CD14-positive monocyte (primary cell): ENCODE measurements at regions not wholly inside any gene's neighbourhood (a gene's known extent, or its start where the extent isn't known, plus 50 kb on each side); places are given as distances from the start of the nearest gene placed in this dataset.

Experiments
- DNase-seq, 3 donors: peaks; one replicate each; pipeline ENCODE4 v3.0.0-alpha.2; 2011 to 2022
- H2AFZ ChIP-seq: 2 replicates; pipeline ENCODE4 v1.6.0; 2012; ENCODE audit warnings: mild to moderate bottlenecking, low read depth, low read length, inconsistent platforms; ENCODE audit not compliant: insufficient read depth, poor library complexity, severe bottlenecking
- H3K27ac ChIP-seq, 2 donors: 1 replicate in 1 of 2; 2 replicates in 1 of 2; pipeline ENCODE4 v1.5.1; 2012 to 2013; ENCODE audit warnings: low read length in 2 of 2, control low read depth in 1 of 2, inconsistent platforms in 1 of 2, low read depth in 1 of 2, mild to moderate bottlenecking in 1 of 2
- H3K27me3 ChIP-seq, 2 donors: one replicate each; pipeline versions ENCODE4 v1.6.0 to v1.6.1; 2011 to 2013; ENCODE audit warnings: low read length in 2 of 2; ENCODE audit not compliant: control insufficient read depth in 2 of 2, insufficient read depth in 2 of 2
- H3K36me3 ChIP-seq, 2 donors: replicated peaks in 1 of 2; 1 replicate in 1 of 2; 2 replicates in 1 of 2; pipeline versions ENCODE4 v1.5.1 to v1.6.1; 2012 to 2013; ENCODE audit warnings: low read length in 2 of 2, control low read depth in 1 of 2, inconsistent platforms in 1 of 2, mild to moderate bottlenecking in 1 of 2; ENCODE audit not compliant: insufficient read depth in 2 of 2, control insufficient read depth in 1 of 2
- H3K4me1 ChIP-seq, 2 donors: 1 replicate in 1 of 2; 2 replicates in 1 of 2; pipeline versions ENCODE4 v1.5.1 to v1.6.1; 2012 to 2013; ENCODE audit warnings: low read length in 2 of 2, control low read depth in 1 of 2, inconsistent platforms in 1 of 2, mild to moderate bottlenecking in 1 of 2, moderate library complexity in 1 of 2; ENCODE audit not compliant: insufficient read depth in 2 of 2, control insufficient read depth in 1 of 2
- H3K4me2 ChIP-seq: replicated peaks from 2 replicates; pipeline ENCODE3; 2012; ENCODE audit warnings: low read length, moderate library complexity, mild to moderate bottlenecking; ENCODE audit not compliant: poor library complexity, severe bottlenecking; ENCODE audit errors: extremely low read depth
- H3K4me3 ChIP-seq, 3 experiments: fragments of 200-600 bp in 1 of 3; sonication (generic) in 1 of 3; replicated peaks in 1 of 3; 1 replicate in 2 of 3; 2 replicates in 1 of 3; pipeline ENCODE4 v1.5.1; 2011 to 2013; ENCODE audit warnings: low read length in 3 of 3, mild to moderate bottlenecking in 3 of 3, control low read depth in 2 of 3, low read depth in 2 of 3, inconsistent platforms in 1 of 3, moderate library complexity in 1 of 3
- H3K79me2 ChIP-seq: 2 replicates; pipeline ENCODE4 v1.6.0; 2012; ENCODE audit warnings: mild to moderate bottlenecking, control low read depth, inconsistent platforms, low read length, moderate library complexity; ENCODE audit not compliant: insufficient read depth
- H3K9ac ChIP-seq: 2 replicates; pipeline ENCODE4 v1.6.0; 2017; ENCODE audit warnings: low read length, mild to moderate bottlenecking; ENCODE audit not compliant: insufficient read depth, poor library complexity, severe bottlenecking
- H3K9me3 ChIP-seq, 2 donors: replicated peaks in 1 of 2; 1 replicate in 1 of 2; 2 replicates in 1 of 2; pipeline versions ENCODE4 v1.5.1 to v1.6.1; 2012 to 2013; ENCODE audit warnings: low read length in 2 of 2, control low read depth in 1 of 2; ENCODE audit not compliant: control insufficient read depth in 1 of 2, insufficient read depth in 1 of 2
- H4K20me1 ChIP-seq: 2 replicates; pipeline ENCODE4 v1.6.0; 2012; ENCODE audit warnings: mild to moderate bottlenecking, low read length, control low read depth, moderate library complexity; ENCODE audit not compliant: insufficient read depth
- H3K27ac Mint-ChIP-seq, 7 donors: one replicate each; pipeline ENCODE4 v1.8.0; 2020; ENCODE audit warnings: mild to moderate bottlenecking in 7 of 7, mixed read lengths in 7 of 7, moderate library complexity in 6 of 7, inconsistent platforms in 2 of 7
- H3K27me3 Mint-ChIP-seq, 3 donors: one replicate each; pipeline ENCODE4 v1.8.0; 2021 to 2022; ENCODE audit warnings: low read depth in 3 of 3, mild to moderate bottlenecking in 3 of 3, mixed read lengths in 3 of 3, moderate library complexity in 3 of 3, inconsistent platforms in 1 of 3
- H3K36me3 Mint-ChIP-seq, 2 donors: one replicate each; pipeline ENCODE4 v1.8.0; 2020; ENCODE audit warnings: mixed read lengths in 2 of 2, inconsistent platforms in 1 of 2, mild to moderate bottlenecking in 1 of 2
- H3K4me1 Mint-ChIP-seq: one replicate; pipeline ENCODE4 v1.8.0; 2020; ENCODE audit warnings: mild to moderate bottlenecking, mixed read lengths
- H3K4me3 Mint-ChIP-seq, 2 donors: one replicate each; pipeline ENCODE4 v1.8.0; 2020; ENCODE audit warnings: mild to moderate bottlenecking in 2 of 2, mixed read lengths in 2 of 2, moderate library complexity in 1 of 2
- H3K9me3 Mint-ChIP-seq, 7 donors: one replicate each; pipeline ENCODE4 v1.8.0; 2020 to 2022; ENCODE audit warnings: mixed read lengths in 7 of 7, mild to moderate bottlenecking in 6 of 7, moderate library complexity in 6 of 7, inconsistent platforms in 2 of 7
- WGBS: methylation state at CpG from one replicate; pipeline ENCODE4 v1.1.5; 2013; ENCODE audit warnings: missing lambda C conversion rate; ENCODE audit not compliant: insufficient coverage; 5-methylcytosine and 5-hydroxymethylcytosine counted together
- intact Hi-C, 2 donors: fragments of 100-400 bp; cut with micrococcal nuclease; formaldehyde crosslinking; loops; one replicate each; pipeline versions ENCODE4 v1.15.0 to v1.15.1; 2023
- TF ChIP-seq, protein P1 (sequence below): fragments of 200-600 bp; IDR thresholded peaks from one replicate; pipeline ENCODE4 v1.8.0; 2022; ENCODE audit warnings: antibody characterized with exemption, mild to moderate bottlenecking

DNA sequence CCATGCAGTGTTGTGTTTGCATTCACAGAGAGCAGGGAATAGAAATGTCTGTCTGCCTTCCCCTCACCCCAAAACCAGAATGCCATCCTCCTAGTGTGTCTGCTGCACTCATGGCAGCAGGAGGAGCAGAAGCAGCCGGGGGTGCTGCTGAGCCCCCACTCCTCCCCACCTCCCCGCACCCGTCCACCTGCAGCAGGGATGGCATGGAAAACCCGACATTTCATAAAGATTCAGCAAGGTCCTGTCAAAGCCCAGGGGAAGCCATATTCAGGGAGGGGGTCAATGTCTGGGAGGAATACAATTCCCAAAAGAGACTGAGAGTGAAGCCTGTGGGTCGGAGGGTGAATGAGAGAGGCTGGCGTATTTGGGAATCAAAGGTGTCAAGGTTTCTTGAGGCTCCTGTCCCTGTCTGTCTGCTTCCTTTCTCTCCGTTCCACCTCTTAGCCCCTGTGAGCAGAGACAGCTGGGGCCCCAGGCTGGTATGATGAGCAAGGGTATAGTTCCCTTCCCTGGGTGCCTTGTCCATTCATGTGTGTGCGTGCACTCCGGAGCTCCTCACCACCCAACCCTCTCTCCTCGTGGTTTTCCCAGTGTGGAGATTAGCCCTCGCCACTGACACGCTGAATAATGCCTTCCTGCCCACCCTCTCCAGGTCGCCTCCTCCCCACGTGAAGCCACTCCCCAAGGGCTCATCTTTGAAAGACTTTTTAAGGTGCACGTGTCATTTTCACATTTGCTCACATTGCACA is 133.5 kb upstream of the ZNF236 start:
- Histone ChIP-seq H3K9me3 (no peaks in the 10 kb centered on the region), H4K20me1 (no peaks in the 10 kb centered on the region), H3K36me3 (no peaks in the 10 kb centered on the region), H3K9ac (no peak overlapping the region), H2AFZ (peak overlapping the region; percentile 54), H3K4me2 (peak overlapping the region; percentile 57), H3K27me3 (peaks cover 0 to 21% of the 10 kb centered on the region in 2 donors), H3K4me3 (peak overlapping the region in 1 of 3 experiments; percentile 59), H3K79me2 (no peaks in the 10 kb centered on the region), H3K4me1 (peaks cover 0 to 38% of the 10 kb centered on the region in 2 donors), H3K27ac (peak overlapping the region in 1 of 2 donors; percentile 16)
- Mint-ChIP-seq H3K4me1 (peaks cover 14% of the 10 kb centered on the region), H3K9me3 (no peaks in the 10 kb centered on the region), H3K27ac (peak overlapping the region in 1 of 7 donors; percentile 32), H3K27me3 (peaks cover 14 to 31% (median 28%) of the 10 kb centered on the region in 3 donors), H3K4me3 (peak overlapping the region; percentile 69 to 81), H3K36me3 (no peaks in the 10 kb centered on the region)
- TF ChIP-seq, protein P1, sequence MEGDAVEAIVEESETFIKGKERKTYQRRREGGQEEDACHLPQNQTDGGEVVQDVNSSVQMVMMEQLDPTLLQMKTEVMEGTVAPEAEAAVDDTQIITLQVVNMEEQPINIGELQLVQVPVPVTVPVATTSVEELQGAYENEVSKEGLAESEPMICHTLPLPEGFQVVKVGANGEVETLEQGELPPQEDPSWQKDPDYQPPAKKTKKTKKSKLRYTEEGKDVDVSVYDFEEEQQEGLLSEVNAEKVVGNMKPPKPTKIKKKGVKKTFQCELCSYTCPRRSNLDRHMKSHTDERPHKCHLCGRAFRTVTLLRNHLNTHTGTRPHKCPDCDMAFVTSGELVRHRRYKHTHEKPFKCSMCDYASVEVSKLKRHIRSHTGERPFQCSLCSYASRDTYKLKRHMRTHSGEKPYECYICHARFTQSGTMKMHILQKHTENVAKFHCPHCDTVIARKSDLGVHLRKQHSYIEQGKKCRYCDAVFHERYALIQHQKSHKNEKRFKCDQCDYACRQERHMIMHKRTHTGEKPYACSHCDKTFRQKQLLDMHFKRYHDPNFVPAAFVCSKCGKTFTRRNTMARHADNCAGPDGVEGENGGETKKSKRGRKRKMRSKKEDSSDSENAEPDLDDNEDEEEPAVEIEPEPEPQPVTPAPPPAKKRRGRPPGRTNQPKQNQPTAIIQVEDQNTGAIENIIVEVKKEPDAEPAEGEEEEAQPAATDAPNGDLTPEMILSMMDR, result no peak
- peak in 1 of 3 donors; percentile 20 for DNase-seq
- intact Hi-C loops, result loop anchor here (5.0 kb wide), 2 partner anchors 287 to 292 kb away; no protein-coding TSS in a partner anchor
- 22% methylated on average over 6 of the region's 15 CpGs for WGBS

DNA sequence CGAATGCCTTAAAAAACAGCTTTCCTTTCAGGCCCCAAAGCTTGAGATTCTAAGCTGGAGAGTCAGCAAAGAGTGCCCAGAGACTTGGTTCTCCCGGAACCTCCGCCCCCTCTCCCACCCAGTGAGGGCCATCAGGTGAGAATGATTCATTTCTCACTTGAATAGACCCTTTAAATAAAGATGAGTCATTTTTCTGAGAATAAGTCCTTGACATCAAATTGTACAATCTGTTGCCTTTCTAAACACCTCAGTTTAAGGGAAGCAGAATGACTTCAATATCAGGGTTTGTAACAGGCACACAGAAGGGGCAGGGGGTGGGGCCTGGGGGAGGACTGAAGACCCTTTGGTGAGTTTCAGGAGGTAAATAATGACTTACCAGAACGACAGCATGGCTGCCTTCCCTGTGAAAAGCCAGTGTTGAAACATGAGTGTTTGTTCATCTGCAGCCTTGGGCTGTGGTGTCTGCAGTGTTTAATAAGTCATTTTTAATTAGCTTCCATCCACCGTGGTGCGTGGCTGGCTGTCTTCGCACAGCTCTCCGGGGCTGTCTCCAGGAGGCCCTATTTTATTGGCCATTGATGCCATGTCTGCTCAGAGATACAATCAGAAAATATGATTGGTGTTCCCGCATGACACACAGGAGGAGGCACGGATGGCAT is 134.9 kb upstream of the ZNF236 start:
- H3K4me2 ChIP-seq, result peak overlapping the region; percentile 33
- H3K9me3 ChIP-seq, result no peaks in the 10 kb centered on the region
- Mint-ChIP-seq H3K36me3 (no peaks in the 10 kb centered on the region), H3K9me3 (no peaks in the 10 kb centered on the region), H3K27me3 (peaks cover 9 to 34% (median 20%) of the 10 kb centered on the region in 3 donors), H3K4me1 (peaks cover 14% of the 10 kb centered on the region), H3K27ac (peak overlapping the region in 3 of 7 donors; percentile 13 to 25 (median 17)), H3K4me3 (no peak overlapping the region)
- TF ChIP-seq, protein P1, result no peak
- peak overlapping the region; percentile 53 for H3K9ac ChIP-seq
- intact Hi-C loops, result loop anchor here (5.0 kb wide), 2 partner anchors 285 to 290 kb away; no protein-coding TSS in a partner anchor
- no peak for DNase-seq
- peaks cover 0 to 38% of the 10 kb centered on the region in 2 donors for H3K4me1 ChIP-seq
- WGBS, result 93% methylated on average over 6 of the region's 10 CpGs
- no peak overlapping the region for H3K4me3 ChIP-seq
- no peaks in the 10 kb centered on the region for H4K20me1 ChIP-seq
- H3K79me2 ChIP-seq, result no peaks in the 10 kb centered on the region
- peaks cover 0 to 13% of the 10 kb centered on the region in 2 donors for H3K27me3 ChIP-seq
- no peaks in the 10 kb centered on the region for H3K36me3 ChIP-seq
- peak overlapping the region; percentile 9 for H2AFZ ChIP-seq
- peak overlapping the region in 1 of 2 donors; percentile 82 for H3K27ac ChIP-seq
